ENCODE measurements at regions not wholly inside any gene's neighbourhood (a gene's known extent, or its start where the extent isn't known, plus 50 kb on each side); places are given as distances from the start of the nearest gene placed in this dataset.
A peak's percentile ranks its signal among the peaks of the same experiment; 100 is the strongest.

DNA sequence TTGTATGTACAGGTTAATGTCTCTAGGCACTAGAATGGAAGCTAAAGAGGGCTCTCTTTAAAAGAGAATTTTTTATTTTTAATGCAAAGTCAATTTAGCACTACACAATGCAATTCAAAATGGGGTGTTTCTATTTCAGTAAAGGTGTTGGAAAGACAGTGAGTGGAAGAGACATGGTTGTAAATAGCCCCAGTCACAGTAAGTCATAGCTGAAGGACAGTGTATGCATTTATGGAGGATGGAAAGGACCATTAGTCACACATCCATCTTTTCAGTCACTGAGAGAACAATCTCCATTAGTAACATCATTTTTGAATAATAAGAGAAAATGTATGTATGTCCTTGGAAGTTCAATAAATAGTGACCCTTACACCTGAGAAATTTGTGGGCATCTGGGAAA, 148.0 kb downstream of the PDHA2 start:
- DNase-seq (ENCODE audit: low spot score), result no peak

- DNase-seq (ENCODE audit: low spot score), result no peak
Measured at GRCh38 chr4:95998311-95998710, 158.4 kb downstream of the PDHA2 start.

DNA sequence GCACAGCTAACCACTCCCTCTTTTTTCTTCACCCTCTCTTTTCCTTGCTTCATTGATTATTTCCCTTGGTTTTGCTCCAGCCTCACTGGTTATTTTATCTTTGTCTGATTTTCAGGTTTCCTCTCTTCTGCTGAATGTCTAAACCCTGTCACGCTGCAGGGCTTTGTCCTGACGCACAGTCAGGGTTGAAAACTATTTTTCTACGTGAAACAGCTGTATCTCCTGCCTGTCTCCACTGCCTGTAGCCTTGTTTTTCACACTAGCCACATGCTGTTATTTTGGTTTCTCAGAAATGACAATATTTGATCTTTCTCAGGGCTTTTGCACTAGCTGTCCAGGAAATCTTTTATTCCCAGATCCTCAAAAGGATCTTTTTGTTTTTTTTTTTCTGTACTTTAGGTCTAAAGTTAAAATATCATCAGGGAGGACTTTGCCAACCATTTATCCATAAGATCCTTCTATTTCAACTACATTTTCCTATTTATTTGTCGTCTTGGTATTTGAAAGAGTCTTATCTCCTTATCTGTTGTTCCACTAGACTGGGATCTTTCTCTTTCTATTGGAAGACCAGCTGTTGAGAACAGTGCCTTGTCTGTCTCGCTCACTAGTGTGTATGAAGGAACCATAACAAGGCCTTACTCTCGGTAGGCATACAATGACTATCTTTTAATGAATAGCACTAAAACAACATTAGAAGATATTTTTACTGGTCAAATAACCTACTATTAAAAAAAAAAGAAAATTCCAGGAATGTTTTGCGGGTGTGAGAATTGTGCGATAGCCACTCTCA, 164.3 kb downstream of the PDHA2 start:
- no peak for DNase-seq (ENCODE audit: low spot score)

GRCh38 chr4:96009427-96010119, 169.7 kb downstream of the PDHA2 start:
- no peak for DNase-seq (ENCODE audit: low spot score)

GRCh38 chr4:96012687-96013086, 172.8 kb downstream of the PDHA2 start:
- DNase-seq (ENCODE audit: low spot score), result no peak

DNA sequence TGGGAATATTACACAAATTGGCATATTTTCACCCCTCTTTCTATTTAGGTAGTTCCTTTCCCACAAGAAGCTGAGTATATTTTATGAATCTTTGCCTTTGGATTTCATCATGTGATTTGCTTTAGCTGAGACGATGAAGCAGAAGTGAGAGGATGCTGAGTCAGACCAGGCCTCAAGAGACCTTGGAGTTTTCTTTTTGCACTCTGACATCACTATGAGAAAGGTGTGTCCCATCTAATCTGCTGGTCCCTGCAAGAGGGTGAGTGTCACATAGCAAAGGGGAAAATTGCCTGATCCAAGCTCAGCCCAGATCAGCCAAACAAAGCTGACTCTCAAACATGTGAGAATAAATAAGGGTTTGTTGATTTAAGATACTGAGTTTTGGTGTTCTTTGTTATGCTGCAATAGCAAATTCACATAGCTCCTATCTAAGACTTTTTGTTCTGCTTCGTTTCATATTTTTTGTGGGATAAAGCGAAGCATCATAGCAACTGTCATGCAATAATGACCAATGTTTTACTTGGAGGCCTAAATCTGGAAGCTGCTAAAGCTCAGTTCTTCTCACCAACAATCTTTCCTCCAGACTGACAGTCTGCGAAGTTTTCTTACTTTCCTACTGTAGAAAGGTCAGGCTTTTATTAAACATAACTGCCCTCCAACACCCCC, 176.9 kb downstream of the PDHA2 start:
- no peak for DNase-seq (ENCODE audit: low spot score)

DNA sequence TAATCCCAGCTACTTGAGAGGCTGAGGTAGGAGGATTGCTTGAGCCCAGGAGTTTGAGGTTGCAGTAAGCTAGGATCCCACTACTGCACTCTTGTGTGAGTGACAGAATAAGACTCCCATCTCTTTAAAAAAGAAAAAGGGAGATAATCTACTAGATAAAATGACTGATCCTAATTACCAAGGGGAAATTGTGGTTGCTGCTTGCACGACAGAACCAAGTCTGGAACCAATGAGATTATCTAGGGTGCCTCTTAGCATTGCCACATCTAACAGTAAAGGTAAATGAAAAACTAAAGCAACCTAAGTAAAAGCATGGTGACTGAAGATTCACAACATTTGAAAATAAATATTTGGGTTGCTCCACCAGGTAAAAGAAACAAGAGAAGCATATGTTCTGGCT, 185.1 kb downstream of the PDHA2 start:
- no peak for DNase-seq (ENCODE audit: low spot score)

DNA sequence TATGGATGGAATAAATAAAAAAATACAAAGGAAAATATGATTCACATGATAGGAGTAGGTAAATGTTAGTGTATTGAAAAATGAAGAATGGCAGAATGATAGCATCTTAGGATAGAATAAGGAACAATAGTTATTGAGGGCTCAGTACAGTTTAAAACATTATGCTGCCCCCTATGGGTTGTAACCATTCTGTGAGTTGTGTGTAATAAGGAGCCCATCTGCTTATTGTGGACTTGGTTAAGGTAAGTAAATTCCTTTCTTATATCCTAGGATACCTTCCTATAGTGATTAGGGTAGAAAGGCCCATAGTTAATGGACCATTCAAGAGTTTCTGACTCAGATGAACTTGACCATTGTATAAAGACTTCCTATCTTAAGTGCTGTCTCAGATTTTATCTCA, 195.8 kb downstream of the PDHA2 start:
- peak; percentile 4 for DNase-seq (ENCODE audit: low spot score)

GRCh38 chr4:96036781-96037180, 196.9 kb downstream of the PDHA2 start:
- no peak for DNase-seq (ENCODE audit: low spot score)

- no peak for DNase-seq (ENCODE audit: low spot score)
Measured at GRCh38 chr4:96037705-96038104, 197.8 kb downstream of the PDHA2 start.

- DNase-seq (ENCODE audit: low spot score), result no peak
Measured at GRCh38 chr4:96039217-96039616, 199.3 kb downstream of the PDHA2 start.

GRCh38 chr4:96039803-96040436, 200.0 kb downstream of the PDHA2 start:
- DNase-seq (ENCODE audit: low spot score), result no peak

- DNase-seq (ENCODE audit: low spot score), result no peak
Measured at GRCh38 chr4:96044971-96045370, 205.1 kb downstream of the PDHA2 start.

GRCh38 chr4:96052827-96053226, 212.9 kb downstream of the PDHA2 start:
- no peak for DNase-seq (ENCODE audit: low spot score)

DNA sequence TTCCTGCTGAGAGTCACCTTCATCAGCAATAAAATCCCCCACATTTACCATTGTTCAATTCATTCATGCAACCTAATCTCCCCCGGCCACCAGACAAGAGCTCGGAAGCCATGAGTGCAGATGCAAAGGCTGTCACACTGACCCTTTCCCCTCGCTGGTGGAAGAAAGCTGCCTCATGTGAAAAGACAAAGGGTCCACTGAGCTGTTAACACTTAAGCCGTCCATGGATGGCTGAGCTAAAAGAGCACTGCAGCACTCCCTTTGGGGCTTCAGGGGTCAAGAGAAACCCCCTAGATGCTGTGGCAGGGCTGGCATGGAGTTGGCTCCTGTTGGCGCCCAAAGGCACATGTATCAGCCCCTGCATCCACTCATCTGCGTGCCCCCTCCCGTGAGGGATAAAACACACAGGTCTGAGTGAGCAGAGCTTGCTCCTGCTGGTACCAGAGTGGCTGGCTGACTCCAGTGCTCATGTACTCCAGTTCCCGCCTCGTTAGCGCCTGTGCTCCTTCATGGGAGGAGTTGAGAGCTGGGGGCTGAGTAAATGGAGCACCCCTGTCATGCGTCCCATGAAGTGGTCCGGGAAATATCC, 216.5 kb downstream of the PDHA2 start:
- no peak for DNase-seq (ENCODE audit: low spot score)

DNA sequence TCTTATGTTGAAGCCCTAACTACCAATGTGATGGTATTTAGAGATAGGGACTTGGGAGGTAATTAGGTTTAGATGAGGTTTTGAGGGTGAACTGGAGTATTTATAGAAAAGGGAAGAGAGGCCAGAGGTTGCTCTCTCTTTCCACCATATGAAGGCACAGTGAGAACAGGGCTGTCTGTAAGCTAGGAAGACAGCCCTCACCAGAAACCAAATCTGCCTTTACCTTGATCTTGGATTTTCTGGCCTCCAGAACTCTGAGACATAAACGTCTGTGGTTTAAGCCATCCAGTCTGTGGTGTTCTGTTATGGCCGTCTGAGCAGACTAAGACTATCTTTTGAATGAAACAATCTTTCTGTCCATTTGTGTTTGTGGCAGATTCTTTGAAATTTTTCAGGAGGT, 223.7 kb downstream of the PDHA2 start:
- DNase-seq (ENCODE audit: low spot score), result no peak

- no peak for DNase-seq (ENCODE audit: low spot score)
Measured at GRCh38 chr4:96073461-96073860, 233.6 kb downstream of the PDHA2 start.

DNA sequence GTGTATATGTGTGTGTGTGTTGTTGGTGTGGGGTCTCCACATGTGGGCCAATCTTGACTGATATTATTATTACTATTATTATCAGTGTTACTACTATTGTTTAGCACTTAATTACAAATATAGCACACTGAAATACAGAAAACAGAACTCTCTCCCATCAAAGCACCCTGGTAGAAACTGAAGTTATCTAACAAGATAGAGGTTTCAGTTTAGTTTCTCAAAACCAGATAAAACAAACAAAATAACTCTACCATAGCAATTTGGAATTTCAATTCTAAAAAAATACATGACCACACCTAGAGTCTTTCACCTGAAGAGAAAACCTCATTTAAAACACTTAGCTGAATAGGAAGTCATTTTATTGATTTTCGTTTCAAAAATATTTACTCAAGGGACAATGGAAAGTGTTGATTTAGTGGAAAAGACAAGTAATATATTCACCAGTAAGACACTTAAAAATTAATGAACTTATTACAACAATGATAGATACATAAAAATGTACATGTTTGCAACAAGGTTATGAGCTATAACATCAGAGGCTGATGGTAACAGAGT, 252.3 kb downstream of the PDHA2 start:
- no peak for DNase-seq (ENCODE audit: low spot score)

DNA sequence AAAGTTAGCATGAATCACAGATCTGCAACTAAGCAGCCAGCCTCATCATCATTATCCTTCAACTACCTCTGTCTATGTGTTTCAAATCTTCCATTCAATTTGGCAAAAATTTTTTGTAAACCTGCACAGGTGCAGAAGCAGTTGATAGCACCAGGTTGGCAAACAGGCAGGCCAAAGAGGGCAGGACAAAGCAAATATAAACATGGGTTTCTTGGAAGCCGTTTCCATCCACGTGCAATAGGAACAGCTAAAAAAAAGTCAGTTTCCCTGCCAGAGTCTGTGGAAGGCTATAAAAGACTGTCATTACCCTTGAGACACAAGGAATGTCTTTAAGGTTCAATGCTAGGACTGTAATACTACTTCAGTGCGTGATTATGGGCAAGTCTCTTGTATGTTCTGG, 253.2 kb downstream of the PDHA2 start:
- DNase-seq (ENCODE audit: low spot score), result peak; percentile 35

DNA sequence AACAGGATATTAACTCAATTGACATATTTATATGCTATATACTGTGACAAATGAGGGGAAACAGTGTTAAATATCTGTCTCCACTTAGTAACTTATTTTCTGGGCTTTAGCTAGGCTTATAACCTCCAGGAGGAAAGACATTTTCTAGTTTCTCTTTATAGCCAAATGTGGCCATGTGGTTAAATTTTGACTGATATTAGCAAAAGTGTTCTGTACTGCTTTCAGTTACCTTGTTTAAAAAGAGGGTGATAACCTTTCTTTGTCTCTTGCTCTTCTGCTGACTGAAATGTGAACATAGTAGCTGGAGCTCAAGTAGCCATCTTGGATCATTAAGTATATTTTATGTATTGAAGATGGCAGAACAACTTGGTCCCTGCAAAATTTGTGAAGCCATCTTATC, 253.7 kb downstream of the PDHA2 start:
- DNase-seq (ENCODE audit: low spot score), result no peak

DNA sequence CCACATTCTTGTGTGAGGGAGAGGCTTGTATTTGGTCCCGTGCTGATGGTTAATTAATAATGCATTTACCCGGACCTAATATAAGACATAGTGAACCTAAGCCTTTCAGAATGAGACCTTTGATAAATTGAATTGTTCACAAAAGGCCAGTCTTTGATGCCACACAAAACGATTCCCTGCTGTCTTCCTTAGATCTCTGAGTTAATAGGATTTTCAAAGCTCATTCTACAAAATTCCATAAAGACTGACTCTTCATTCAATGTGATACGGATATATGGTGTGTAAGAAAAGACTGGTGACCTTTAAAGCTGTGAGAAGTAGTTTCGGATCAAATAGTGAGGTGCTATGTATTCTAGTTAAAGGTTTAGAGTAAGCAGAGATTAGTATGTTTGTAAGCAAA, 254.3 kb downstream of the PDHA2 start:
- no peak for DNase-seq (ENCODE audit: low spot score)

- DNase-seq (ENCODE audit: low spot score), result no peak
Measured at GRCh38 chr4:96097040-96097607, 257.2 kb downstream of the PDHA2 start.
